NOMO-1 (cell line): ENCODE measurements at regions not wholly inside any gene's neighbourhood (a gene's known extent, or its start where the extent isn't known, plus 50 kb on each side); places are given as distances from the start of the nearest gene placed in this dataset.
"Not testable (repeated sequence)": the region's sequence is repeated elsewhere in the genome, so short reads cannot be mapped to it uniquely, and the experiment has no call there.

Experiments
- DNase-seq, 2 experiments: peaks; one replicate each; lab custom pipeline; 2025; ENCODE audit not compliant: unreplicated experiment in 2 of 2; lab: John Stamatoyannopoulos, UW

DNA sequence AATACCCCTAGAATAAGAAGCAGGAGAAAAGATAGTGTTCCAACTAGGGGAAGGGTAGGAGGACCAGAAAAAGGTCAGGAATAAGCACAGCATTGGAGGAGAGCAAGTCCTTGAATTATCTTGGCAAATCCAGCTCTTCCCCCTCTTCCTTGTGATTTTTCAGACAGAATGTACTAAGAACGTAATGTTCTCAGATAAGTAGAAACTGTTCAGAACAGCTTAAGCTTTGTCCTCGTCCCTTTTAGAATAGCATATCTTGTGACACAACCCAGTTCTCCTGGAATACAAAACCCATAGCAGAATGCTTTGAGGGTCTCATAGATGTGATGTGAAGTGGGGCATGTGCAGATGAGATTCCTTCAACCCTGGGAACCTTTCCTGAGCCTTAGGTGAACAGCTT is 97.4 kb downstream of the EMB start:
- no peak for DNase-seq

DNA sequence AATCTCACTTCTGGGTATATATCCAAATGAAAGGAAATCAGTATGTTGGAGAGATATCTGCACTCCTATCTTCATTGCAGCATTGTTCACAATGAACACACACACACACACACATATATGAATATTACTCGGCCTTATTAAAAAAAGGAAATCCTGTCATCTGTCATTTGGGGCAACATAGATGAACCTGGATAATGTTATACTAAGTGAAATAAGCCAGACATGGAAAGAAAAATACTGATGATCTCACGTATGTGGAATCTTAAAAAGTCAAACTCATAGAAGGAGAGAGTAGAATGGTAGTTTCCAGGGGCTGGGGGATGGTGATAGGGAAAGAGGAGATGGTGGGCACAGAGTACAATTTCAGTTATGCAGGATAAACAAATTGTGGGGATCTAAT is 100.3 kb downstream of the EMB start:
- DNase-seq = no peak

DNA sequence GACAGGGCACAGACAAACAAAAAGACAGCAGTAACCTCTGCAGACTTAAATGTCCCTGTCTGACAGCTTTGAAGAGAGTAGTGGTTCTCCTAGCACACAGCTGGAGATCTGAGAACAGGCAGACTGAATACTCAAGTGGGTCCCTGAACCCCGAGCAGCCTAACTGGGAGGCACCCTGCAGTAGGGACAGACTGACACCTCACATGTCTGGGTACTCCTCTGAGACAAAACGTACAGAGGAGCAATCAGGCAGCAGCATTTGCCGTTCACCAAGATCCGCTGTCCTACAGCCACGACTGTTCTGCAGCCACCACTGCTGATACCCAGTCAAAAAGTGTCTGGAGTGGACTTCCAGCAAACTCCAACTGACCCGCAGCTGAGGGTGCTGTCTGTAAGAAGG is 110.5 kb downstream of the EMB start:
- not testable (repeated sequence) for DNase-seq

DNA sequence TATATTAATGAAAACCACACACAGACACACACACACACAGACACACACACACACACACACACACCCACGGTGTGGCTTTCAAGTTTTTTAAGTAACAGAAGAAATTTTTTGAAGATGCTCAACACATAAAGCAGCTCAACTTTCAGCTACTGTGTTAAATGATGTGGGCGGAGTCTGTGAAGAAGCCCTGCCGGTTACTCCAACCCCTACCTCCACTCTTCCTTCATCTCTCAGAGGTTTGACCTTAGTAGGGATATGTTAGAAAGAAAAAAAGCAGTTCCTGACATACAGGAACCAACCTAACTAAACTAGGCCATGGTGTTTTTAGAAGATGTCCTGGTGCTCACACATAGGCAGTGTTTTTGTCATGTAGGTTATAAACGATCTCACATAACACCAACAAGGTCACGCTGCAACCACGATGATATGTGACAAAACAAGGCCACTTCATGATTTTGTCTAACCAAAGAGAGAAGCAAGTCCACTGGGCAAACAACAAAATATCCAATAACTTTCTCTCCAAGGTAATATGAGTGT is 112.8 kb downstream of the EMB start:
- DNase-seq = no peak

DNA sequence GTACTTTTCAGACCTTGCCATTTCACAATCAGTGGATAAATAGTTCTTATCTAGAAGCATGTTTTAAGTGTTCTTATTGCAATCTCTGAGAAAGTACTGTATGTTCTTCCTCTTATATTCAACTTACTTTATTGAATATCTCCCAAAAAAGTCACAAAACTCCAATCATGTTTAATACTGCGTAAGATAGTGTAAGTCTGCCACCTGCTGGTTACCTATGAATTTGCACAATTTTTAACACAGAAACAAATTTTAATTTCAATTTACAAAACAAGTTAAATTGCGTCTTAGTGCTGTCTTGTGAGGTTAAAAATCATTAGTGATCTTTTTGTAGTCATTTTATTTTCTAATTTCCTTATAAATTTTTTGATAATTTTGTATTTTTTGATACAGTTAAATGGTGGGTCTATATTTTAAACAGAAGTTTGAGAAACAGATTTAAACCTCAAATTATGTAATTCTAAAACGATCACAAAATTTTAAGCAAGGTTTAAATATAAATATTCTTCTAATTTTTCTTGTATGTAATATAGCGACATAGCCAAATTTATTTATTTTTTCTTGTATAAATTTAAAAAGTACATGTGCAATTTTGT is 115.8 kb downstream of the EMB start:
- DNase-seq = peak in 1 of 2 experiments; percentile 39

DNA sequence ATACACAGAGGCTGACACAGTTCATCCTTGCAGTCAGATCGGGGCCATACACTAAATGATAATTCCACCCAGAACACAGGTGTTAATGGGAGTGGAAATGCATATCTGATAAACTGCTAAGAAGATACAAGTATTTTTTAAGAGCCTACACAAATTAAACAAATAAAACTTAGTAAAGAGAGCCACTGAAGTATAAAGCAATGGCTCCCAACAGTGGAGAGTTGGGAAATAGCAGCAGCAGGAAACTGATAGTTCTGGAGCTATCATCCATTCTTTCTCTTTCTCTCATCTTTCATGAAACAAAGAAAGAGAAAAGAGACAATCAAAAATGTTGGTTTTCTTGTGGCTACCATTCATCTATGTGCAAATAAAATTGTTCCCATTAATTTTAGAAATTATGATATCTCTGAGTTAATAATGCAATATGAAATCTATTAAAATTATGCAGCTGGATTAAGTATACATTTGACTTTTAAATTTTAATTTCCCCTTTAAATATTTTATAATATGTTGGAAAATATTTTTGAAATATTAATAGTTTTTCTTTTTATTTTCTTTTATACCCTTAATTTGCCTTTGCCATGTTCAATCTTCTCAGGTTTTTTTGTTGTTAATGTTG is 120.8 kb downstream of the EMB start:
- no peak for DNase-seq

DNA sequence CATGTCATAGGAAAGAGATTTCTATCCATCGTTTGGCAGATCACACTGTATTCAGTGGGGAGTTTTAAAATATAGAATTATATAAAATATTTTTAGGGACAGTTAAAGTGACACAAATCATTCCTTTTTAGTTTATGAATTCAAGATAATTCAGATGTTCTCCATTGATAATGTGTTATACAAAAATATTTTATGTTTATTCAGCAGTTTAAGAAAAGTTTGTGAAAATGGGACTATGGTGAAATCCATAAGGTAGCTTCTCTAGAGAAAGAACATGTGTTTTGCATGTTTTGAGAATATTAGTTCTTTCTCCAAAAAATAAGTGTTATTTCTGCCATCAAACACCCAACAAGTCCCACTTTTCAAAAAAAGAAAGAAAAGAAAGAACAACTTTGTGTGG is 122.9 kb downstream of the EMB start:
- DNase-seq = no peak

DNA sequence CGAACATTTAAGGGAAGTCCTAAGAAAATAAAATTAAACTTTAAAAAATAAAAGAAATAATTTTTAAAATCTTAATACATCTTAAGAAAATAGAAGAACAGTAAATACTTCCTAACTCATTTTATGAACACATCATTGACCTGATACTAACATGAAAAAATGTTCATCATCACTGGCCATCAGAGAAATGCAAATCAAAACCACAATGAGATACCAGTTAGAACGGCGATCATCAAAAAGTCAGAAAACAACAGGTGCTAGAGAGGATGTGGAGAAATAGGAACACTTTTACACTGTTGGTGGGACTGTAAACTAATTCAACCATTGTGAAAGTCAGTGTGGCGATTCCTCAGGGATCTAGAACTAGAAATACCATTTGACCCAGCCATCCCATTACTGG is 134.6 kb downstream of the EMB start:
- DNase-seq = not testable (repeated sequence)

DNA sequence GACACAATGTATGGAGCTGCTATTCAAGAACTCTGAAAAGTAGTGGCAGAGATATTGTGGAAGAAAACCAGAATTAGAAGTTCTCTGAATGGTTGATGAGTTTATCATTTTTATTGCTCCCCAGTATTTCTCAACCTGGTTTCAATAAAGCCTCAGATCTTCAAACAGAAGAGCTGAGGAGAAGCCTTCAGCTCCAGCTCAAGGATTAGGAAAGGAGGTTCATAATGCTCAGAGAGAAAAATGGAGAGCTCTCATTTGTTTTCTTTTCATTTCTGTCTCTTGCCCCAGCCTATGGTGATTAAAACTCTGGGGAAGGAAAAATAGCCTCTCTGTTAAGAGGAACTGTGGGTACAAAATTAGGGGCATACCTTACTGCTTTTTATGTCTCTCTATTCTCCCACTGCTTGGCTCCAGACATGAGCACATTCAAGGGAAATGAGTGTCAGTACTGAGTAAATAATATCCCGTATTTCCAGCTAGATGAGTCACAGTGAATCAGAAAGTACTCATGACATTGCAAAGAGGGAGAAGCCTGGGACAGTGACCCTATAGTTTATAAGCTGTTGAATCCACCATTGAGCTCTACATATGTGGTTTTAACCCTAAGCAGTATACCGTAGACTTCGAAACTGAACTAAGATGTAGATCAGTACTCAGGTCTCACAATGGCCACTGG is 138.1 kb downstream of the EMB start:
- DNase-seq = no peak

DNA sequence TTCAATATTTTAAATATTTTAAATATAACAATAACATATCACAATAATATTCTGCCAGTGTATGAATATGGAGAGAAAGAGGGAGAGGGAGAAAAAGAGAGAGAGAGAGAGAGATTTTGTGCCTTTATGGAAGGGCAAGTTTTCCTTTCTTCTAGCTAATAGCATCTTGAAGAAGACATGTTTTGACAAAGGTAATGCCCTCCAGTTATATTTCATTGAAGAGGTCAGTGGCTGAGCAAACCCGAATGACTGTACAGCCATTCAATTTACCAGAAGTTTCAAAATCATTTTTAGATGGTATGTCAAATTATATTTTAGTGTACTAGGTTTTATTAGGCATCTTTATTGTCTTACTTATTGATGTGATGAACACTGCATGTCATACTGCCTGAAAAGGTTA is 139.3 kb downstream of the EMB start:
- DNase-seq = no peak

DNA sequence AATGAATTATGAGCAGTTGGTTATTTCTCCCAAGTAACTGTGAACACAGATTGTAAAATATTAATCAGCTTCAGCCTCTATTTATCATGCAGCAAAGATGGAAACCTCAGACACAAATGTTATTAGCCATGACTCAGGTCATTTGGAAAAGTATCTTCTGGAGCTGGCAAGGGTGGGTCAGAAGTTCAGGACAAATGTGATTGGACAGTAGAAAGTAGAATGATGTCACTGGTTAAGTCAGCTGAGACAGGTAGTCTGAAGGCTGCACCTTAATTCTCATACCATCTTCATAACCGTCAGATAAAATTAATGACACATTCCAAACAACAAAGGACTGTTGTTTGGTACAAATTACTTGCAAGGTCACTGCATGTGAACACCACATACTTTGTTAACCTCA is 140.2 kb downstream of the EMB start:
- DNase-seq = no peak

DNA sequence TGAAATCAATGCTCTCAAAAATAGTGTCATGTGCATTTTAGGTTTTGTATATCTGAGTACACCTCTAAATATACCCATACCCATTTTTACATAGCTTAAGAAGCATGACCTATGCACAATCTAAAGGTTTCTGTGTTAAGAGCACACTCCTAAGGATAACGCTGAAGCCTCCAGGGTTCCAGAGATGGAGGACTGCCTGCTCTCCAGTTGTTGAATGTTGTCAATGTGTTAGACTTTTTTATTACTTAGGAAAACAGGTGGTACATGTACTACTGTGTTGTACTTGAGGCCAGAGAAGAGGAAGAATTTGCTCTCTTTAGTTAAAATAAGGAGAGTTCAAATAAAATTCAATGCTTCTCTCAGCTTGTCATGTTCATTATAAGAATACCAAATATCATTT is 141.2 kb downstream of the EMB start:
- no peak for DNase-seq

DNA sequence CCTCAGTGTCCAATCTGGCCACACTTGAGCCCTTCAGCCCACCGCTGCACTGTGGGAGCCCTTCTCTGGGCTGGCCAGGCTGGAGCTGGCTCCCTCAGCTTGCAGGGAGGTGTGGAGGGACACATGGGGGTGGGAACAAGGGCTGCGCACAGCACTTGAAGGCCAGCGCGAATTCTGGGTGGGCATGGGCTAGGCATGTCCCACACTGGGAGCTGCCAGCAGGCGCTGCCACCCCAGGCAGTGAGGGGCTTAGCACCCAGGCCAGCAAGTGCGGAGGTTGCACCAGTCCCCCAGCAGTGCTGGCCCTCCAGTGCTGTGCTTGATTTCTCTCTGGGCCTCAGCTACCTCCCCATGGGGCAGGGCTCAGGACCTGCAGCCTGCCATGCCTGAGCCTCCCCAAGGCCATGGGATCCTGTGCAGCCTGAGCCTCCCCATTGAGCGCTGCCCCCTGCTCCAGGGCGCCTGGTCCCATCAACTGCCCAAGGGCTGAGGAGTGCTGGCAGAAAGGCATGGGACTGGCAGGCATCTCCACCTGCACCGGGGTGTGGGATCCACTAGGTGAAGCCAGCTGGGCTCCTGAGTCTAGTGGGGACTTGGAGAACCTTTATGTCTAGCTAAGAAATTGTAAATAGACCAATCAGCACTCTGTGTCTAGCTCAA is 148.2 kb downstream of the EMB start:
- no peak for DNase-seq

DNA sequence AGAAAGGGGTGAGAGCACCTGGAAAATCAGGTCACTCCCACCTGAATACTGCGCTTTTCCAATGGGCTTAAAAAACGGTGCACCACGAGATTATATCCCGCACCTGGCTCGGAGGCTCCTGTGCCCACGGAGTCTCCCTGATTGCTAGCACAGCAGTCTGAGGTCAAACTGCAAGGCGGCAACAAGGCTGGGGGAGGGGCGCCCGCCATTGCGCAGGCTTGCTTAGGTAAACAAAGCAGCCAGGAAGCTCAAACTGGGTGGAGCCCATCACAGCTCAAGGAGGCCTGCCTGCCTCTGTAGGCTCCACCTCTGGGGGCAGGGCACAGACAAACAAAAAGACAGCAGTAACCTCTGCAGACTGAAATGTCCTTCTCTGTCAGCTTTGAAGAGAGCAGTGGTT is 160.6 kb downstream of the EMB start:
- DNase-seq = not testable (repeated sequence)
